NOMO-1 treated with dmso at 0.1 percent for 144 hours (cell line): ENCODE measurements at regions not wholly inside any gene's neighbourhood (a gene's known extent, or its start where the extent isn't known, plus 50 kb on each side); places are given as distances from the start of the nearest gene placed in this dataset.

Experiments used
- DNase-seq: peaks from one replicate; lab custom pipeline; 2025; ENCODE audit not compliant: unreplicated experiment; lab: John Stamatoyannopoulos, UW

GRCh38 chr2:145601361-145601925 is 1081.5 kb upstream of the ZEB2 start:
- DNase-seq, result no peak

DNA sequence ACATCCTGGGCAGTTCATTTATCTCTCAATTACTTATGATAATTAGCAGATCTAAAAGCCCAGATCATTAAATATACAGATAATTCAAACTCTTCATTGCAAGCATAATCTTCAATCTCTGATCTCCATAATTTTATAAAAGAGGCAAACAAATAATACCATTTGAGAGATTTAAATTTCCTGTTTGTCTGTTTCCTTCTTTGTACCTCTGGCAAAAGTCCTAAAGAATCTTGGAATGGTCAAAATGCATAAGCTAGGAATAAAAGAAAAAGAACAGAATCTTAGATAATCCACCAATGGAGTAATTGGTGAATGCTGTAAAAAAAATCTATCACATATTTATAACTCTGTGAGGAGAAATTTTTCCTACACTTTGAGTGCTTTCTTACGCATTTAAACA is 1080.9 kb upstream of the ZEB2 start:
- no peak for DNase-seq

GRCh38 chr2:145599756-145600155 is 1079.8 kb upstream of the ZEB2 start:
- DNase-seq, result no peak

DNA sequence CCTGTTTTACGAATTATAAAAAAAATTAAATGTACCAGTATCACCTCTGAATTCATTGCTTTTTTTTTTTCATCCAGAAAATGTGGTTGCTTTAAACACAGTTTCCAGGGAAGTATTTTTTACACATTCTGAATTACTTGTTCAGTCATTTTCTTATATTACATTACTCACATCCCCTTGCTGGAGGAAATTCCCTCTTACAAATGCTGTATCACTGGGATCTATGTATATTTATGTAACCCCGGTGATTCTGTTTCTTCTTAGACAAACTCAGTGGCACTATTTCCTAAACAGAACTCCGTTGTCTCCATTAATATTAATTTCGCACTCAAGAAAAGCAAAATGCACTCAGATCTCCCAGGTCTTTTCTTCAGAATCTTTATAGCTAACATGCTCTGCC is 1078.5 kb upstream of the ZEB2 start:
- DNase-seq, result no peak

DNA sequence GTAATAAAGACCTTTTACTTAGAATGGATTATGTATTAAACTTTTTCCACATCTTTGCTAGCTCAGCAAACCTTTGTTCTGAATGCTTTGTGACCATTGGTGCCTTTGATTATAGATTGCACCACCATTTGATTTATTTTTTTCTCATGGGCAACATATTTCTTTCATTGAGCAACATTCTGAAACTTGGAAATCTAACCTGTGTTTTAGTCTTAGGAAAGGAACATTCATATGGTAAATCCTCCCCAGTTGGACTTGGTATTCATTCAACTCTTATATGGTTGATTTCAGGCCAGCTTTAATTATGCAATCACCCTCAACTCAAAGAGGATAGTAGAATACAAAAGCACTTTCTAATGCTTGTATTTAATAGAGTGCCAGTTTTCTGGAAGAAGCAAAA is 1077.9 kb upstream of the ZEB2 start:
- no peak for DNase-seq

DNA sequence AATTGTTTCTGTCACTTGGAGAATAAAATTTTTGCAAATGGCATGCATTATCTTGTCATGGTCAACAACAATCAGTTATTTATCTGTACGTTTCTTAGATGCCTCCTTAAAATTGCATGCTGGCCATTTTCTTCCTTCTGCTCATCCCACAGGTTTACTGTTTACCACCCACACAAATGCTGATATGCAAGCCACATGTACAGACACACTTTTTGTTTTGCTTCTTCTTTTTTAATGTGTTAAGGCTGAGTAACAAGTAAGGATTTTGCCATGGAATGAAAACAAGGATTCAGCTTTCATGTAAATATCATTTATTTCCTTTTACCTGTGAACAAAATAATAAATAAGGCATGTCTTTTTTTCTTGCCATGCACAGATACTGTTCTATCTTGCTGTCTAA is 1077.1 kb upstream of the ZEB2 start:
- DNase-seq, result no peak

DNA sequence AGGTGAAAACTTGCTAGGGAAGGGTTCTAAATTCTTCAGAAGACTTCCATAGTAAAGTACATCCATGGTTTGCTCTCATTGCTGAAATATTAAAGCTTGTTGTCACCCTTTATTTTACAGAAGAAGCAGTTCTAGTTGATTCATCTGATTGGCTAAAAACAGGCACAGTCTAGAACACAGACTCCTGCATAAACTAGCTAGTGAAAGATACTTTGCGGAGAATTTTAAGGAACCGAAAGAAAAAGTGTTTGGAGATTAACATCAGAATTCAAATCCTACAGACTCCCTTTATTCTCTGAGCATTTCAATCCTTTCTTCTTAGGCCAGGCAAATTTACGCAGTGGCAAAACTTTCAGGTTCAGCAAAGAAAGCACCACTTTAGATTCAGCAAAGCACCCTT is 1076.5 kb upstream of the ZEB2 start:
- DNase-seq, result peak; percentile 34

- DNase-seq, result no peak
Measured at GRCh38 chr2:145595296-145595695, 1075.4 kb upstream of the ZEB2 start.

- DNase-seq, result no peak
Measured at GRCh38 chr2:145593991-145594614, 1074.2 kb upstream of the ZEB2 start.

DNA sequence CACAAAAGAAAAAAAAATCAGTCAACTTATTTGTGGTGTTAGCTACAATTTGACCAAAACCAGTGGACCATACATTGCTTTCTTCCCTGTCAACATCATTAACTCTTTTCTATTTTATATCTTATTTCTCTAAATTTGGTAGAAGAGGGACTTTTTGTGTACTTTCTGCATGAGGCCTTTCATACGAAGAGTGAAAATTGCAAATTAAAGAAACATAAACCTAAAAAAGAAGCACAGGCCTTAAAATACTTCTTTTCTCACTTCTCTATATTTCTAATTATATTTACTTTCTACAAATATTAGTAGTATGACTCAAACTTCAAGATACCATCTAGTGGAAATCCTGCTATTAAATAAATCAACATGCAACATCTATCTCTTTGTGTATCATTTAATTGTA is 1073.4 kb upstream of the ZEB2 start:
- DNase-seq, result no peak

DNA sequence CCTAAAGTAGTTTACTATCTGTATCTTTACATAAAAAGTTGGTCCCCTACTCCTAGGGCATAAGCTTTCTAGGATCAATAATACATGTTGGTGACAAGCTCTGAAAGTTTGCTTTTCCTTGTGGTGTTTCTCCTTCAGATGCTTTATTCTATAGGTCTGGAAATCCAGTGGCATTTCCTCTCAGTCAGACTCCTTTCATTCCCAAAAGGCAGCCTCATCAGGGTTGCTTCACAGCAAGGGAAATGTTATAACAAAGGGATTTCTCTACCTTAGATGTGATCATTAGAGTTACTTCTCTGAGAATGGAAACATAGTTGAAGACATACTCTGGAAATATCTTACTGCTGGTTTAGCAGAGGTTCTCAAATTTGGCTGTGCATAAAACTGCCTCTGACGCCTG is 1072.4 kb upstream of the ZEB2 start:
- DNase-seq, result no peak

DNA sequence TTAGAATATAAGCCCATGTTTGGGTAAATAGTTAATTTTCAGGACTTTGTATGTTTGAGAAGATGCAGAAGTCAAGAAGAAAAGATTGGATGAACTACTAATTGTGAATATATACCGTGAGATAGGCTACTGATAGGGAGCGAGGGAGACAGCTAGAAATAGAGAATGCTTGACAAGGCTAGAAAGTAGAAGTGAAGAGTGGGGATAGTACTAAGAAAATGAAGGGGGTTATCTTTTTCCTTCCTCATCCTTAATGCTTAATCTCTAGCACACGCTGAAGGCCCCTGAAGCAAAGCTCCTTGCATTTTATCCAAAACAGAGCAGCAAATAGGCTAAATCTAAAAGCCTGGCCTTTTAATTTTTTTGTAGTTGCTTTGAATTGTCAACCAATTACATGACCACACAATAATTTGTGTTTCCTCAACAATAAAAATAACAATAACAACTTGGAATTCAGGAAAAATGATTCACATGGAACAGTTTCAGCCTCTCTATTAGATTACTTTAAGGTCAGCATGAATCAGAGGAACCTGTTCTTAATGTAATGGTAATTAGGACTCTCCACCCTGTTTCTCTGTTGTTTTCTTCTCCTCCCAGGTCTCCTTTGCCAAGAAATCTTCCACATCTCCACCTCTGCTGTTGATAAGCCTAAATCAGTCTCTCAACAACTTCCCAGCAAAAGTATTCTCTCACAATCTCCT is 1071.3 kb upstream of the ZEB2 start:
- DNase-seq, result no peak

- DNase-seq, result no peak
Measured at GRCh38 chr2:145587922-145588321, 1068.0 kb upstream of the ZEB2 start.

GRCh38 chr2:145584353-145584752 is 1064.4 kb upstream of the ZEB2 start:
- DNase-seq, result peak; percentile 75

DNA sequence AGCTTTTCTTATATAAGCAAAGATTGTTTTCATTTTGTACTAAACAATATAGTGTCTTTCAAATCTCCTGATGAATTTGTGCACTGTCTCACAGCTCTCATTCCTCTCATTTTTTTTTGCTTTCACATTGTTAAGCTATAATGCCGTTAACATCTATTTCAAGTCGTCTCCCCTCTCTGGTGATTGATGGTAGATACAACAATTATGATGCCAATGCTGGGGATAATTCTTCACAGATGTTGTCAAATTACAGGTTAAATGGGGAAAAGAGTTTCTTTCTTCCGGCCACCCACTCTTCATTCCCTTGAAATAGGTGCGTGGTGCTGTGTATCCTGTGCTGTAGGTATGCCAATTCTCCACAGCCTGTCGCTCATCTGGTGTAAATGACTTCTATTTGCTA is 1053.7 kb upstream of the ZEB2 start:
- DNase-seq, result no peak

- DNase-seq, result no peak
Measured at GRCh38 chr2:145572238-145572637, 1052.3 kb upstream of the ZEB2 start.

DNA sequence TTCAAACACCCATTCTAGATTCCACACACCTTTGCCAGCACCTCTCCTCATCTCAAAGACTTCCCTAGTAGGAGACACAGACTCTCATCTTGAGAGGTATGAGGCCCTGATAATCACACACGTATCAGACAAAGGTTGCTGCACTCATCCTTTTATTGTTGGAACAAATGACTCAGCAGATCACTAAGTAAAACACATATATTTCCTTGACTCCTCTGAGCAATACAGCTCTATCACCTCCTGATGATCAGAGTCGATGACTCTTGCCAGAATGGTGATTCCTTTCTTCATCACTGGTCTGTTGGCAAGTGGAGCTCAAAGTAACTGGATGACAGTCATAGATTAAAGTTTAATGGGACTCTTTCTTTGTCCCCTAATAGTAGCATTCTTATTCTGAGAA is 1049.2 kb upstream of the ZEB2 start:
- no peak for DNase-seq

DNA sequence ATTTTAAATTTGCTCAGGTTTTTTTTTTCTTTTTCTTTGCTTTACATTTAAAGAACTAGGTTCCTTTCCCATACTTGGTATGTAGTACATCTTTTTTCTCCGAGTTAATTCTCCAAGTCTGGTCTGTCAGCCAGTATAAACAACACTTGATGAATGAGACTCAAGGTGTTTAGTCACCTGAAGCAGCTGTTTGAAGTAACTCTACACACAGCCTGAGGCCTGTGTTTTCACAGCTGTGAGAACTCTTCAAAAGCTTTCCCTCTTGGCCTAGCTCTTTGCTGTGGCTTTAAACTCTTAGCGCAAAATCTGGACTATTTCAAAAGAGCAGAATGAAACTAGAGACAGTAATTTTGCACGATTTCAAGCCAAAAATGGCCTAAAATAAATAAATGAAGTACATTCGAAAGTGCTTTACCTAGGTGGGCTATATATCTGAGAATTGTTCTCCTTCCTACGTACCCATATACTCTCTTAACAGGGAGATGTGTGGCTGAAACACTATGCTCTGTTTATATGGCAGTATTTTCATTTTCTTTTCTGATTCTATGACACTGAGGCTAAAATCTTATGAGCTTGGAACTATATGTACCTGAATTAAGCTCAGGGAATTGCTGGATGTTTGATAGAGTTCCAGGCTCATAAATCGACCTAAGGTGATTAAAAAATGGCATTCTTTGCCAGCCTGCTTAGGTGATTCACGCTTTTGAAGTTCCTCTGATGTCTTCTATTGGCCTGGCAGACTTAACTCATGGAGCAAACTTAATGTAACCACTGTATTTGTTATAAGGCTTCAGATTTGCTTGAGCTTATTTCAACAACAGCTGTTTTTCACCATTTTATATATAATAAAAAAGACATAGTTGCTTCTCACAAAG is 1044.1 kb upstream of the ZEB2 start:
- DNase-seq, result no peak

GRCh38 chr2:145561152-145561551 is 1041.2 kb upstream of the ZEB2 start:
- DNase-seq, result no peak

GRCh38 chr2:145558617-145559350 is 1038.9 kb upstream of the ZEB2 start:
- no peak for DNase-seq

- no peak for DNase-seq
Measured at GRCh38 chr2:145555360-145555759, 1035.4 kb upstream of the ZEB2 start.
